ENCODE measurements at regions not wholly inside any gene's neighbourhood (a gene's known extent, or its start where the extent isn't known, plus 50 kb on each side); places are given as distances from the start of the nearest gene placed in this dataset.

- H3K27me3 ChIP-seq (ENCODE audit: control insufficient read depth in 3 of 3, insufficient read depth in 3 of 3, low read length in 3 of 3) = no peaks in the 10 kb centered on the region
- no peak overlapping the region for H3K4me3 ChIP-seq (ENCODE audit: low read length in 3 of 3)
- H3K27ac ChIP-seq (ENCODE audit: low read depth, low read length) = no peak overlapping the region
- no peak overlapping the region for H3K9ac ChIP-seq (ENCODE audit: low read depth in 1 of 3, low read length in 3 of 3)
- H3K9me3 ChIP-seq (ENCODE audit: control insufficient read depth in 3 of 3, low read length in 3 of 3) = no peaks in the 10 kb centered on the region
- H3K4me1 ChIP-seq (ENCODE audit: control insufficient read depth in 3 of 3, insufficient read depth in 3 of 3, low read length in 3 of 3) = no peaks in the 10 kb centered on the region
- H3K36me3 ChIP-seq (ENCODE audit: control insufficient read depth in 3 of 3, insufficient read depth in 3 of 3, low read length in 3 of 3) = no peaks in the 10 kb centered on the region
These were observed 418.2 kb upstream of the ADGRL2 start for GRCh38 chr1:81382561-81382960.

DNA sequence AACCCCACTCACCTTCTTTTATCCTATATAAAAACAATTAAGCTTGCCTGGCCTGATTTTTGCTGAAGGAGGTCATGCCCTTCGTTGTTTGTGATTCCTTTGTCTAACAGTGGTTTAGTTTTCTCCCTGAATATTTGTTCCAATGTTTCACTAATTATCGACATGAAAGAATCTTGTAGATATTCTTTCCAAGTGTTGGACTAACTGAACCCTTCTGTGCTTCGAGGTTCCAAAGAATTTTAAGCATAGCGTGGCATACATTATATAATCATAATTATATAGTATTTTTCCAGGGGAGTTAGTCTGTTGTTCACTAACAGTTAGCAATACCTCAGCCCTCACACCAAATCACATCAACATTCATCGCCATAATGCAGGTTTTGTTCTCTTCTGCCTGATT lies 418.9 kb upstream of the ADGRL2 start:
- Histone ChIP-seq H3K4me3 (ENCODE audit: low read length in 3 of 3) (no peak overlapping the region), H3K27me3 (ENCODE audit: control insufficient read depth in 3 of 3, insufficient read depth in 3 of 3, low read length in 3 of 3) (no peaks in the 10 kb centered on the region), H3K9me3 (ENCODE audit: control insufficient read depth in 3 of 3, low read length in 3 of 3) (no peaks in the 10 kb centered on the region), H3K9ac (ENCODE audit: low read depth in 1 of 3, low read length in 3 of 3) (no peak overlapping the region), H3K36me3 (ENCODE audit: control insufficient read depth in 3 of 3, insufficient read depth in 3 of 3, low read length in 3 of 3) (no peaks in the 10 kb centered on the region), H3K27ac (ENCODE audit: low read depth, low read length) (no peak overlapping the region), H3K4me1 (ENCODE audit: control insufficient read depth in 3 of 3, insufficient read depth in 3 of 3, low read length in 3 of 3) (no peaks in the 10 kb centered on the region)

GRCh38 chr1:81380436-81380835 lies 420.3 kb upstream of the ADGRL2 start:
- Histone ChIP-seq H3K4me1 (ENCODE audit: control insufficient read depth in 3 of 3, insufficient read depth in 3 of 3, low read length in 3 of 3) (no peaks in the 10 kb centered on the region), H3K4me3 (ENCODE audit: low read length in 3 of 3) (no peak overlapping the region), H3K9me3 (ENCODE audit: control insufficient read depth in 3 of 3, low read length in 3 of 3) (no peaks in the 10 kb centered on the region), H3K27ac (ENCODE audit: low read depth, low read length) (no peak overlapping the region), H3K36me3 (ENCODE audit: control insufficient read depth in 3 of 3, insufficient read depth in 3 of 3, low read length in 3 of 3) (no peaks in the 10 kb centered on the region), H3K27me3 (ENCODE audit: control insufficient read depth in 3 of 3, insufficient read depth in 3 of 3, low read length in 3 of 3) (no peaks in the 10 kb centered on the region), H3K9ac (ENCODE audit: low read depth in 1 of 3, low read length in 3 of 3) (no peak overlapping the region)

- H3K36me3 ChIP-seq (ENCODE audit: control insufficient read depth in 3 of 3, insufficient read depth in 3 of 3, low read length in 3 of 3) = no peaks in the 10 kb centered on the region
- H3K4me1 ChIP-seq (ENCODE audit: control insufficient read depth in 3 of 3, insufficient read depth in 3 of 3, low read length in 3 of 3) = no peaks in the 10 kb centered on the region
- no peak overlapping the region for H3K4me3 ChIP-seq (ENCODE audit: low read length in 3 of 3)
- no peak overlapping the region for H3K27ac ChIP-seq (ENCODE audit: low read depth, low read length)
- no peaks in the 10 kb centered on the region for H3K9me3 ChIP-seq (ENCODE audit: control insufficient read depth in 3 of 3, low read length in 3 of 3)
- no peaks in the 10 kb centered on the region for H3K27me3 ChIP-seq (ENCODE audit: control insufficient read depth in 3 of 3, insufficient read depth in 3 of 3, low read length in 3 of 3)
- H3K9ac ChIP-seq (ENCODE audit: low read depth in 1 of 3, low read length in 3 of 3) = no peak overlapping the region
These were observed 421.3 kb upstream of the ADGRL2 start for GRCh38 chr1:81379430-81379829.

DNA sequence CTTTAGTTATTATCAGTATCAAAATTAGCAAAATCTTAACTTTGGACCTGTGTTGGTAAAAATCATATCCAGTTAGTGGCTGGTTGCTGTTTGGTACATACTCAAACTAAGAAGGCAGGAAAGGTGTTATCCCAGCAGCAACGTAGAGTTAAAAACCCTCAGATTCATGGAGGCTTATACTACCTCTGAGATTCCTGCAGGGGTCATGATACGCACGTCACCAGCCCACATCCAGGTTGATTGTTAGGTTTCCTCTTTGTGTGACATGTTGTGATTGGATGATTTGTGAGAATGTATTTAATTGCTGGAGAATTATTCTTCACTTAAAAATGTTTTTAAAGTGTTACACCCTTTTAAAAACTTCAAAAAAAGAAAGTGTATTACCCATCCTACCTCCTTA lies 423.3 kb upstream of the ADGRL2 start:
- Histone ChIP-seq H3K27ac (ENCODE audit: low read depth, low read length) (no peak overlapping the region), H3K4me1 (ENCODE audit: control insufficient read depth in 3 of 3, insufficient read depth in 3 of 3, low read length in 3 of 3) (no peaks in the 10 kb centered on the region), H3K27me3 (ENCODE audit: control insufficient read depth in 3 of 3, insufficient read depth in 3 of 3, low read length in 3 of 3) (no peaks in the 10 kb centered on the region)

DNA sequence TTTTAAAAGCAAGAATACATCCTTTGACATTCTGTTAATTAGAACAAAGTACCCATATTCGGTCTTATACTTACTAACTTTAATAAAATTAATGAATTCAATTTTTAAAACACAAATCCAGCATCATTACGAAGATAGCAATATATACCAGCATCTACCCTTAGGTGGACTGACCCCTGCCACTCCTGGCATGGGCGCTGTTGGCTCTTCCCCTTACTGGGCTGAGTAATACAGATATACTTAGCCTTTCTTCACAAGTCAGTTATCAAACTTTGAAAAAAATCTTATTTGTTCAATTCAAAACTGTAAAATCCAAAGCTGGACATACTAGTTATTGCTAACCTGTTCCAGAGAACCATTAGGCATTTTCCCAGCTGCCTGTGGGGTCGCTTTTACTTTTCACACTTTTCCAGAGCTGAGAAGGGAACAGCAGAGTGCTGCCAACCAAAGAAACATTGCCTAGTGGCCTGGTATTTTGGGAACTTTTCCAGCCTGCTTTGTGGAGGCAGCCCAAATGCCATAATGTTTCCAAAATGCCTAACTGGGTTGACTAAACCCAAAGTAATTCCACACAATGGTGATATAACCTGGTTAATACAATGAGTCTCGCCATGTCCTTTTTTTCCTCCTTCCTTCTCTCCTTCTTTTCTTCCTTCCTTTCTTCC lies 424.7 kb upstream of the ADGRL2 start:
- Histone ChIP-seq H3K9ac (ENCODE audit: low read depth in 1 of 3, low read length in 3 of 3) (no peak overlapping the region), H3K27ac (ENCODE audit: low read depth, low read length) (no peak overlapping the region), H3K4me3 (ENCODE audit: low read length in 3 of 3) (no peak overlapping the region), H3K27me3 (ENCODE audit: control insufficient read depth in 3 of 3, insufficient read depth in 3 of 3, low read length in 3 of 3) (no peaks in the 10 kb centered on the region), H3K4me1 (ENCODE audit: control insufficient read depth in 3 of 3, insufficient read depth in 3 of 3, low read length in 3 of 3) (no peaks in the 10 kb centered on the region), H3K9me3 (ENCODE audit: control insufficient read depth in 3 of 3, low read length in 3 of 3) (no peaks in the 10 kb centered on the region), H3K36me3 (ENCODE audit: control insufficient read depth in 3 of 3, insufficient read depth in 3 of 3, low read length in 3 of 3) (no peaks in the 10 kb centered on the region)

More for the DNA sequence above, 423.3 kb upstream of the ADGRL2 start:
- H3K4me3 ChIP-seq (ENCODE audit: low read length in 3 of 3) = no peak overlapping the region
- no peak overlapping the region for H3K9ac ChIP-seq (ENCODE audit: low read depth in 1 of 3, low read length in 3 of 3)
- H3K36me3 ChIP-seq (ENCODE audit: control insufficient read depth in 3 of 3, insufficient read depth in 3 of 3, low read length in 3 of 3) = no peaks in the 10 kb centered on the region
- H3K9me3 ChIP-seq (ENCODE audit: control insufficient read depth in 3 of 3, low read length in 3 of 3) = no peaks in the 10 kb centered on the region

DNA sequence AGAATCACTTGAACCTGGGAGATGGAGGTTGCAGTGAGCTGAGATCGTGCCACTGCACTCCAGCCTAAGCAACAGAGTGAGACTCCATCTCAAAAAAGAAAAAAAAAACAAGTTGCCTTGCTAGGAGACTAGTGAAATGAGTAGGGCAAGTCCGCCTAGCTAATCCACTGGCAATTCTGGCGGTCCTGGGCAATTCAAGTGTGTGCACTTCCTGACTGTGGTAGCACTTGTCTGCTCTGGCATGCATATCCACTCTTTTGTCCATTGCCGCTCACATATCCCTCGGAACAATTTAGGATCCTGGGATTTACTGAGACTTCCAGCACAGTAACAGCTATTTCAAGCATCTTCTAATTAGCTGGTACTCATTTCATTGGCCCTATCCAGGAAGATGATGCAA lies 426.3 kb upstream of the ADGRL2 start:
- Histone ChIP-seq H3K36me3 (ENCODE audit: control insufficient read depth in 3 of 3, insufficient read depth in 3 of 3, low read length in 3 of 3) (no peaks in the 10 kb centered on the region), H3K27ac (ENCODE audit: low read depth, low read length) (no peak overlapping the region), H3K4me3 (ENCODE audit: low read length in 3 of 3) (no peak overlapping the region), H3K27me3 (ENCODE audit: control insufficient read depth in 3 of 3, insufficient read depth in 3 of 3, low read length in 3 of 3) (no peaks in the 10 kb centered on the region), H3K9me3 (ENCODE audit: control insufficient read depth in 3 of 3, low read length in 3 of 3) (no peaks in the 10 kb centered on the region), H3K4me1 (ENCODE audit: control insufficient read depth in 3 of 3, insufficient read depth in 3 of 3, low read length in 3 of 3) (no peaks in the 10 kb centered on the region), H3K9ac (ENCODE audit: low read depth in 1 of 3, low read length in 3 of 3) (no peak overlapping the region)

GRCh38 chr1:81371864-81372263 lies 428.9 kb upstream of the ADGRL2 start:
- no peak overlapping the region for H3K9ac ChIP-seq (ENCODE audit: low read depth in 1 of 3, low read length in 3 of 3)
- H3K4me3 ChIP-seq (ENCODE audit: low read length in 3 of 3) = no peak overlapping the region
- H3K27ac ChIP-seq (ENCODE audit: low read depth, low read length) = no peak overlapping the region
- H3K9me3 ChIP-seq (ENCODE audit: control insufficient read depth in 3 of 3, low read length in 3 of 3) = no peaks in the 10 kb centered on the region
- H3K4me1 ChIP-seq (ENCODE audit: control insufficient read depth in 3 of 3, insufficient read depth in 3 of 3, low read length in 3 of 3) = no peaks in the 10 kb centered on the region
- H3K27me3 ChIP-seq (ENCODE audit: control insufficient read depth in 3 of 3, insufficient read depth in 3 of 3, low read length in 3 of 3) = no peaks in the 10 kb centered on the region
- no peaks in the 10 kb centered on the region for H3K36me3 ChIP-seq (ENCODE audit: control insufficient read depth in 3 of 3, insufficient read depth in 3 of 3, low read length in 3 of 3)

- Histone ChIP-seq H3K27me3 (ENCODE audit: control insufficient read depth in 3 of 3, insufficient read depth in 3 of 3, low read length in 3 of 3) (no peaks in the 10 kb centered on the region), H3K9me3 (ENCODE audit: control insufficient read depth in 3 of 3, low read length in 3 of 3) (no peaks in the 10 kb centered on the region), H3K9ac (ENCODE audit: low read depth in 1 of 3, low read length in 3 of 3) (no peak overlapping the region), H3K36me3 (ENCODE audit: control insufficient read depth in 3 of 3, insufficient read depth in 3 of 3, low read length in 3 of 3) (no peaks in the 10 kb centered on the region), H3K4me1 (ENCODE audit: control insufficient read depth in 3 of 3, insufficient read depth in 3 of 3, low read length in 3 of 3) (no peaks in the 10 kb centered on the region), H3K4me3 (ENCODE audit: low read length in 3 of 3) (no peak overlapping the region), H3K27ac (ENCODE audit: low read depth, low read length) (no peak overlapping the region)
These were observed 430.9 kb upstream of the ADGRL2 start for GRCh38 chr1:81369833-81370232.

GRCh38 chr1:81366173-81366572 lies 434.6 kb upstream of the ADGRL2 start:
- H3K9ac ChIP-seq (ENCODE audit: low read depth in 1 of 3, low read length in 3 of 3) = no peak overlapping the region
- no peaks in the 10 kb centered on the region for H3K4me1 ChIP-seq (ENCODE audit: control insufficient read depth in 3 of 3, insufficient read depth in 3 of 3, low read length in 3 of 3)
- no peaks in the 10 kb centered on the region for H3K9me3 ChIP-seq (ENCODE audit: control insufficient read depth in 3 of 3, low read length in 3 of 3)
- H3K4me3 ChIP-seq (ENCODE audit: low read length in 3 of 3) = no peak overlapping the region
- H3K36me3 ChIP-seq (ENCODE audit: control insufficient read depth in 3 of 3, insufficient read depth in 3 of 3, low read length in 3 of 3) = no peaks in the 10 kb centered on the region
- H3K27ac ChIP-seq (ENCODE audit: low read depth, low read length) = no peak overlapping the region
- no peaks in the 10 kb centered on the region for H3K27me3 ChIP-seq (ENCODE audit: control insufficient read depth in 3 of 3, insufficient read depth in 3 of 3, low read length in 3 of 3)
